ENCODE measurements at regions not wholly inside any gene's neighbourhood (a gene's known extent, or its start where the extent isn't known, plus 50 kb on each side); places are given as distances from the start of the nearest gene placed in this dataset.

- no peak for DNase-seq
- Histone ChIP-seq H3K4me1 (no peaks in the 10 kb centered on the region), H3K4me3 (no peak overlapping the region), H3K9me3 (peaks cover 0 to 6% of the 10 kb centered on the region in 2 donors), H3K36me3 (no peaks in the 10 kb centered on the region), H3K27ac (no peak overlapping the region), H3K27me3 (no peaks in the 10 kb centered on the region)
- in situ Hi-C loops (cut with MboI; ENCODE audit: low pct_ligation_motif_present in 1 of 4, low pct_unique_long_range_greater_than_20kb in 1 of 4, low sequenced_read_pairs in 3 of 4) (no loop called here), intact Hi-C loops (cut with DNase I; ENCODE audit: low total_unique reads) (no loop called here)
- TF ChIP-seq CTCF (IDR thresholded peaks at IDR 0.05) (no peak), POLR2A (IDR thresholded peaks at IDR 0.05) (no peak), POLR2AphosphoS5 (IDR thresholded peaks at IDR 0.05) (no peak)
- 76 to 77% methylated on average over 1 of the region's 1 CpG for WGBS, 2 donors (ENCODE audit: low coverage in 1 of 2)
Measured at GRCh38 chr4:96366632-96367031, 526.7 kb downstream of the PDHA2 start.

GRCh38 chr4:96375367-96375766, 535.5 kb downstream of the PDHA2 start:
- Histone ChIP-seq H3K9me3 (peaks cover 0 to 2% of the 10 kb centered on the region in 2 donors), H3K4me3 (no peak overlapping the region), H3K4me1 (no peaks in the 10 kb centered on the region), H3K36me3 (no peaks in the 10 kb centered on the region), H3K27me3 (no peaks in the 10 kb centered on the region), H3K27ac (no peak overlapping the region)
- in situ Hi-C loops (cut with MboI; ENCODE audit: low pct_ligation_motif_present in 1 of 4, low pct_unique_long_range_greater_than_20kb in 1 of 4, low sequenced_read_pairs in 3 of 4) (no loop called here), intact Hi-C loops (cut with DNase I; ENCODE audit: low total_unique reads) (no loop called here)
- 54 to 72% methylated on average over 3 of the region's 3 CpGs for WGBS, 2 donors (ENCODE audit: low coverage in 1 of 2)
- TF ChIP-seq POLR2AphosphoS5 (IDR thresholded peaks at IDR 0.05) (no peak), CTCF (IDR thresholded peaks at IDR 0.05) (no peak)
- DNase-seq, result no peak

GRCh38 chr4:96379524-96379923, 539.6 kb downstream of the PDHA2 start:
- WGBS, 2 donors (ENCODE audit: low coverage in 1 of 2), result 73 to 75% methylated on average over 2 of the region's 2 CpGs
- DNase-seq, result no peak
- in situ Hi-C loops (cut with MboI; ENCODE audit: low pct_ligation_motif_present in 1 of 4, low pct_unique_long_range_greater_than_20kb in 1 of 4, low sequenced_read_pairs in 3 of 4), result no loop called here
- no peak for TF ChIP-seq EP300 (IDR thresholded peaks at IDR 0.05; ENCODE audit: low read depth)
- TF ChIP-seq CTCF (IDR thresholded peaks at IDR 0.05), result no peak
- TF ChIP-seq POLR2AphosphoS5 (IDR thresholded peaks at IDR 0.05), result no peak
- TF ChIP-seq POLR2A (IDR thresholded peaks at IDR 0.05), result no peak
- Histone ChIP-seq H3K27me3 (no peaks in the 10 kb centered on the region), H3K36me3 (no peaks in the 10 kb centered on the region), H3K27ac (no peak overlapping the region), H3K4me3 (no peak overlapping the region), H3K4me1 (no peaks in the 10 kb centered on the region), H3K9me3 (no peaks in the 10 kb centered on the region)
- intact Hi-C loops (cut with DNase I; ENCODE audit: low total_unique reads), result no loop called here

GRCh38 chr4:96380106-96380505, 540.2 kb downstream of the PDHA2 start:
- TF ChIP-seq POLR2A (IDR thresholded peaks at IDR 0.05), result no peak
- no peak for TF ChIP-seq POLR2AphosphoS5 (IDR thresholded peaks at IDR 0.05)
- no peak for TF ChIP-seq EP300 (IDR thresholded peaks at IDR 0.05; ENCODE audit: low read depth)
- TF ChIP-seq CTCF (IDR thresholded peaks at IDR 0.05), result no peak
- in situ Hi-C loops (cut with MboI; ENCODE audit: low pct_ligation_motif_present in 1 of 4, low pct_unique_long_range_greater_than_20kb in 1 of 4, low sequenced_read_pairs in 3 of 4), result no loop called here
- H3K4me3 ChIP-seq, result no peak overlapping the region
- H3K27me3 ChIP-seq, result no peaks in the 10 kb centered on the region
- H3K4me1 ChIP-seq, result no peaks in the 10 kb centered on the region
- H3K9me3 ChIP-seq, result no peaks in the 10 kb centered on the region
- intact Hi-C loops (cut with DNase I; ENCODE audit: low total_unique reads), result no loop called here
- DNase-seq, result no peak
- H3K27ac ChIP-seq, result no peak overlapping the region
- no peaks in the 10 kb centered on the region for H3K36me3 ChIP-seq

Measured in transverse colon (tissue), 4 donors.